IMR-90 (cell line): ENCODE measurements at regions not wholly inside any gene's neighbourhood (a gene's known extent, or its start where the extent isn't known, plus 50 kb on each side); places are given as distances from the start of the nearest gene placed in this dataset.

ENCODE experiments used
- ATAC-seq: fragments of 200-7000 bp; cut with Tn5 transposase; 2 replicates; pipeline ENCODE4 v1.9.1; 2020; ENCODE audit warnings: low read depth, mild to moderate bottlenecking, moderate library complexity
- BruUV-seq: library from RNA; stranded (reverse); fragments of 400-500 nt; replicated peaks from 2 replicates; lab custom pipeline; 2021; lab: Mats Ljungman, UMichigan
- CTCF ChIA-PET: fragments of 300-600 bp; formaldehyde crosslinking; extraction: SDS; loops from one replicate; lab custom pipeline; 2021; ENCODE audit warnings: antibody characterized with exemption; lab: Yijun Ruan, JAX
- POLR2A ChIA-PET: fragments of 300-600 bp; sonication (Branson Sonifier 250); formaldehyde crosslinking; loops from one replicate; lab custom pipeline; 2022; ENCODE audit warnings: antibody characterized with exemption; ENCODE audit not compliant: unreplicated experiment; lab: Charles Lee
- DNase-seq: peaks from one replicate; pipeline ENCODE4 v3.0.0; 2013
- H2AFZ ChIP-seq: replicated peaks from 2 replicates; pipeline ENCODE3; 2013; ENCODE audit warnings: low read length, mild to moderate bottlenecking; ENCODE audit not compliant: poor library complexity
- H2AK5ac ChIP-seq: 2 replicates; pipeline ENCODE4 v1.6.1; 2013; ENCODE audit warnings: low read depth, low read length, inconsistent platforms
- H2AK9ac ChIP-seq: replicated peaks from 2 replicates; pipeline ENCODE3; 2013; ENCODE audit warnings: mild to moderate bottlenecking, low read depth, low read length, moderate library complexity; ENCODE audit not compliant: poor library complexity
- H2BK120ac ChIP-seq: 2 replicates; pipeline ENCODE4 v1.6.1; 2013; ENCODE audit warnings: low read depth, low read length, inconsistent platforms
- H2BK15ac ChIP-seq: 3 replicates; pipeline ENCODE4 v1.6.1; 2013; ENCODE audit warnings: low read depth, low read length, inconsistent platforms
- H2BK20ac ChIP-seq: 2 replicates; pipeline ENCODE4 v1.6.1; 2013; ENCODE audit warnings: low read depth, mild to moderate bottlenecking, inconsistent platforms, low read length, moderate library complexity
- H2BK5ac ChIP-seq: 2 replicates; pipeline ENCODE4 v1.6.1; 2013; ENCODE audit warnings: mild to moderate bottlenecking, low read depth, low read length, inconsistent platforms; ENCODE audit not compliant: poor library complexity, severe bottlenecking
- H3K14ac ChIP-seq: replicated peaks from 2 replicates; pipeline ENCODE4 v1.6.1; 2013; ENCODE audit warnings: low read depth, low read length, inconsistent platforms
- H3K18ac ChIP-seq: 2 replicates; pipeline ENCODE4 v1.6.1; 2013; ENCODE audit warnings: low read depth, low read length, control low read depth
- H3K23ac ChIP-seq: 2 replicates; pipeline ENCODE4 v1.6.1; 2013; ENCODE audit warnings: low read depth, low read length, inconsistent platforms
- H3K27ac ChIP-seq: 2 replicates; pipeline ENCODE4 v1.5.1; 2013; ENCODE audit warnings: mild to moderate bottlenecking, control low read depth, low read length; ENCODE audit not compliant: insufficient read depth
- H3K27me3 ChIP-seq: 2 replicates; pipeline ENCODE4 v1.6.1; 2013; ENCODE audit warnings: low read length; ENCODE audit not compliant: control insufficient read depth, insufficient read depth
- H3K36me3 ChIP-seq: 2 replicates; pipeline ENCODE4 v1.6.1; 2013; ENCODE audit warnings: low read length, mixed read lengths; ENCODE audit not compliant: control insufficient read depth, insufficient read depth
- H3K4ac ChIP-seq: 2 replicates; pipeline ENCODE4 v1.6.1; 2013; ENCODE audit warnings: low read depth, low read length, inconsistent platforms
- H3K4me1 ChIP-seq: 2 replicates; pipeline ENCODE4 v1.6.1; 2013; ENCODE audit warnings: low read length, mixed read lengths; ENCODE audit not compliant: control insufficient read depth, insufficient read depth
- H3K4me2 ChIP-seq: 2 replicates; pipeline ENCODE4 v1.6.1; 2013; ENCODE audit warnings: low read depth, mild to moderate bottlenecking, control low read depth, low read length, moderate library complexity
- H3K4me3 ChIP-seq: 2 replicates; pipeline ENCODE4 v1.5.1; 2013; ENCODE audit warnings: low read depth, mild to moderate bottlenecking, control low read depth, low read length, moderate library complexity; ENCODE audit not compliant: insufficient read depth
- H3K56ac ChIP-seq: 2 replicates; pipeline ENCODE4 v1.6.1; 2013; ENCODE audit warnings: low read length, inconsistent platforms; ENCODE audit not compliant: insufficient read depth; ENCODE audit errors: extremely low read depth
- H3K79me1 ChIP-seq, 2 experiments: 2 replicates each; pipeline ENCODE4 v1.6.1; 2013; ENCODE audit warnings: low read length in 2 of 2, inconsistent platforms in 1 of 2, low read depth in 1 of 2
- H3K9ac ChIP-seq: 2 replicates; pipeline ENCODE4 v1.6.1; 2013; ENCODE audit warnings: low read depth, low read length, control low read depth
- H3K9me1 ChIP-seq: 2 replicates; pipeline ENCODE4 v1.6.1; 2013; ENCODE audit warnings: low read length, inconsistent platforms; ENCODE audit not compliant: insufficient read depth
- H3K9me3 ChIP-seq: 2 replicates; pipeline ENCODE4 v1.6.1; 2013; ENCODE audit warnings: low read length; ENCODE audit not compliant: control insufficient read depth, insufficient read depth
- H4K20me1 ChIP-seq: 2 replicates; pipeline ENCODE4 v1.6.1; 2013; ENCODE audit warnings: low read length, inconsistent platforms; ENCODE audit not compliant: insufficient read depth
- H4K5ac ChIP-seq: 2 replicates; pipeline ENCODE4 v1.6.1; 2013; ENCODE audit warnings: mild to moderate bottlenecking, low read depth, low read length, control low read depth
- H4K8ac ChIP-seq, 2 experiments: 2 replicates each; pipeline ENCODE4 v1.6.1; 2013; ENCODE audit warnings: low read depth in 2 of 2, low read length in 2 of 2, control low read depth in 1 of 2, inconsistent platforms in 1 of 2
- H4K91ac ChIP-seq: 2 replicates; pipeline ENCODE4 v1.6.1; 2013; ENCODE audit warnings: low read depth, low read length, inconsistent platforms; ENCODE audit not compliant: insufficient read depth
- BHLHE40 ChIP-seq: fragments of 150-350 bp; IDR thresholded peaks from 2 replicates; pipeline ENCODE4 v1.6.1; 2016; ENCODE audit warnings: mild to moderate bottlenecking, low read depth, low read length
- CHD1 ChIP-seq: IDR thresholded peaks from 2 replicates; pipeline ENCODE4 v1.6.1; 2012; ENCODE audit warnings: low read depth, low read length, improper control_type of control experiment
- ELK1 ChIP-seq: fragments of 150-350 bp; IDR thresholded peaks from 2 replicates; pipeline ENCODE4 v1.6.1; 2016; ENCODE audit warnings: low read depth, mild to moderate bottlenecking, low read length, moderate library complexity, borderline replicate concordance
- MAFK ChIP-seq: IDR thresholded peaks from 2 replicates; pipeline ENCODE4 v1.6.1; 2012; ENCODE audit warnings: low read depth, low read length, improper control_type of control experiment
- MAZ ChIP-seq: IDR thresholded peaks from 2 replicates; pipeline ENCODE4 v1.6.1; 2012; ENCODE audit warnings: low read depth, mild to moderate bottlenecking, low read length, improper control_type of control experiment, moderate library complexity, borderline replicate concordance
- MXI1 ChIP-seq: IDR thresholded peaks from 2 replicates; pipeline ENCODE4 v1.6.1; 2012; ENCODE audit warnings: low read depth, mild to moderate bottlenecking, low read length, moderate library complexity, borderline replicate concordance
- RAD21 ChIP-seq: IDR thresholded peaks from 2 replicates; pipeline ENCODE4 v1.6.1; 2012; ENCODE audit warnings: low read length, improper control_type of control experiment
- RCOR1 ChIP-seq: IDR thresholded peaks from 2 replicates; pipeline ENCODE4 v1.6.1; 2012; ENCODE audit warnings: mild to moderate bottlenecking, low read length, improper control_type of control experiment; ENCODE audit not compliant: insufficient replicate concordance
- RFX5 ChIP-seq: IDR thresholded peaks from 2 replicates; pipeline ENCODE4 v1.8.0; 2012; ENCODE audit warnings: low read depth, mild to moderate bottlenecking, low read length, moderate library complexity
- SMC3 ChIP-seq: fragments of 150-350 bp; IDR thresholded peaks from 2 replicates; pipeline ENCODE4 v1.6.1; 2016; ENCODE audit warnings: low read depth, mild to moderate bottlenecking, antibody characterized with exemption, low read length, moderate library complexity
- WGBS, 2 experiments: methylation state at CpG; one replicate each; pipeline versions ENCODE4 v1.1.5 to v1.1.7; 2013; ENCODE audit warnings: missing lambda C conversion rate in 2 of 2; ENCODE audit not compliant: insufficient read length in 1 of 2; ENCODE audit errors: extremely low coverage in 2 of 2; 5-methylcytosine and 5-hydroxymethylcytosine counted together
- dilution Hi-C: fragments of 300-500 bp; cut with HindIII; formaldehyde crosslinking; loops from one replicate; pipeline ENCODE4 v1.14.3; 2018; ENCODE audit warnings: low sequenced_read_pairs; ENCODE audit not compliant: unreplicated experiment
- in situ Hi-C: fragments of 300-500 bp; cut with MboI; formaldehyde crosslinking; loops from 3 replicates; pipeline ENCODE4 v1.14.3; 2019; ENCODE audit warnings: low sequenced_read_pairs, inconsistent platforms, mixed read lengths
- intact Hi-C: fragments of 100-400 bp; cut with micrococcal nuclease; formaldehyde crosslinking; loops from 2 replicates; pipeline ENCODE4 v1.10.0; 2022
- TF ChIP-seq, protein P1 (sequence below): conservative IDR thresholded peaks from 2 replicates; pipeline ENCODE4 v1.5.1; 2012; ENCODE audit warnings: mild to moderate bottlenecking, low read depth, low read length, improper control_type of control experiment
- TF ChIP-seq, protein P2 (sequence below): fragments of 150-350 bp; IDR thresholded peaks from 2 replicates; pipeline ENCODE4 v1.6.1; 2017; ENCODE audit warnings: mild to moderate bottlenecking, antibody characterized with exemption, low read length, low read depth

GRCh38 chr14:76662580-76662979 is 98.7 kb upstream of the VASH1 start:
- Histone ChIP-seq H4K8ac (no peak overlapping the region), H2BK15ac (no peak overlapping the region), H4K20me1 (no peaks in the 10 kb centered on the region), H3K27ac (no peak overlapping the region), H2AK9ac (no peak overlapping the region), H2BK20ac (no peak overlapping the region), H3K14ac (no peak overlapping the region), H3K4ac (no peak overlapping the region), H4K91ac (no peak overlapping the region), H3K18ac (no peak overlapping the region), H2BK5ac (no peak overlapping the region), H3K27me3 (no peaks in the 10 kb centered on the region), H3K79me1 (no peaks in the 10 kb centered on the region), H3K56ac (no peak overlapping the region), H4K5ac (no peak overlapping the region), H2AK5ac (no peak overlapping the region), H3K4me3 (no peak overlapping the region), H3K4me2 (no peak overlapping the region), H3K9ac (no peak overlapping the region), H3K9me1 (no peaks in the 10 kb centered on the region), H2BK120ac (no peak overlapping the region), H3K4me1 (no peaks in the 10 kb centered on the region), H3K36me3 (no peaks in the 10 kb centered on the region), H2AFZ (no peak overlapping the region), H3K9me3 (peaks cover 2% of the 10 kb centered on the region; the same call in 1 of the 2 replicates), H3K23ac (no peak overlapping the region)
- TF ChIP-seq, protein P1, sequence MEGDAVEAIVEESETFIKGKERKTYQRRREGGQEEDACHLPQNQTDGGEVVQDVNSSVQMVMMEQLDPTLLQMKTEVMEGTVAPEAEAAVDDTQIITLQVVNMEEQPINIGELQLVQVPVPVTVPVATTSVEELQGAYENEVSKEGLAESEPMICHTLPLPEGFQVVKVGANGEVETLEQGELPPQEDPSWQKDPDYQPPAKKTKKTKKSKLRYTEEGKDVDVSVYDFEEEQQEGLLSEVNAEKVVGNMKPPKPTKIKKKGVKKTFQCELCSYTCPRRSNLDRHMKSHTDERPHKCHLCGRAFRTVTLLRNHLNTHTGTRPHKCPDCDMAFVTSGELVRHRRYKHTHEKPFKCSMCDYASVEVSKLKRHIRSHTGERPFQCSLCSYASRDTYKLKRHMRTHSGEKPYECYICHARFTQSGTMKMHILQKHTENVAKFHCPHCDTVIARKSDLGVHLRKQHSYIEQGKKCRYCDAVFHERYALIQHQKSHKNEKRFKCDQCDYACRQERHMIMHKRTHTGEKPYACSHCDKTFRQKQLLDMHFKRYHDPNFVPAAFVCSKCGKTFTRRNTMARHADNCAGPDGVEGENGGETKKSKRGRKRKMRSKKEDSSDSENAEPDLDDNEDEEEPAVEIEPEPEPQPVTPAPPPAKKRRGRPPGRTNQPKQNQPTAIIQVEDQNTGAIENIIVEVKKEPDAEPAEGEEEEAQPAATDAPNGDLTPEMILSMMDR: no peak
- no peak for TF ChIP-seq MAZ
- no peak for TF ChIP-seq BHLHE40
- no peak for TF ChIP-seq RAD21
- TF ChIP-seq RFX5: no peak
- no peak for TF ChIP-seq MAFK
- no peak for TF ChIP-seq MXI1
- TF ChIP-seq SMC3: no peak
- TF ChIP-seq CHD1: no peak
- TF ChIP-seq, protein P2, sequence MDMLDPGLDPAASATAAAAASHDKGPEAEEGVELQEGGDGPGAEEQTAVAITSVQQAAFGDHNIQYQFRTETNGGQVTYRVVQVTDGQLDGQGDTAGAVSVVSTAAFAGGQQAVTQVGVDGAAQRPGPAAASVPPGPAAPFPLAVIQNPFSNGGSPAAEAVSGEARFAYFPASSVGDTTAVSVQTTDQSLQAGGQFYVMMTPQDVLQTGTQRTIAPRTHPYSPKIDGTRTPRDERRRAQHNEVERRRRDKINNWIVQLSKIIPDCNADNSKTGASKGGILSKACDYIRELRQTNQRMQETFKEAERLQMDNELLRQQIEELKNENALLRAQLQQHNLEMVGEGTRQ: no peak
- TF ChIP-seq RCOR1: no peak
- TF ChIP-seq ELK1: no peak
- dilution Hi-C loops (no loop called here), intact Hi-C loops (no loop called here), in situ Hi-C loops (no loop called here)
- CTCF ChIA-PET: no interaction called here
- POLR2A ChIA-PET: no interaction called here
- no CpG with 5 or more reads among the region's 4 CpGs for WGBS, 2 experiments
- BruUV-seq: no TSS peak
- DNase-seq (no peak), ATAC-seq (no peak)
